ENCODE measurements at regions not wholly inside any gene's neighbourhood (a gene's known extent, or its start where the extent isn't known, plus 50 kb on each side); places are given as distances from the start of the nearest gene placed in this dataset.

DNA sequence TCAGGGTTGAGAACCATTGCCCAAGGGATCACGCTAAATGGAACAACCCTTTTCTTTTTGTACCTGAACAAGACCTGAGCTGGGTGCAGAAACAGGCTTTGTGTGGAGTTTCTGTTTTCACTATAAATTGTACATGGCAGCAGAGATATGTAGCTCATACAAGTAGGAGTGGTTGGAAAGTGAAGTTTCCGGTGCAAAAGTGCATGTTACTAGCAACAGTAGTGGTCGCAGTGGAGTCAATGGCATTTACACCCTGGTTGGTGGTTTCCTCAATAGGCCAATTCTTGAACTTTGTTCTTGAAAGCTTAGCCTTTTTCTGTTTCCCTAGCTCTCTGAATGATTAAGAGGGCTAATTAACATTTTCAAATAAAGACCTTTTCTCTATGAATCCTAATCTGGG, 170.7 kb downstream of the NEBL start:
- DNase-seq: no peak

- no peak for DNase-seq
Measured at GRCh38 chr10:20714979-20715378, 182.1 kb downstream of the NEBL start.

- DNase-seq: no peak
Measured at GRCh38 chr10:20714518-20714917, 182.6 kb downstream of the NEBL start.

GRCh38 chr10:20713420-20713819, 183.7 kb downstream of the NEBL start:
- DNase-seq: no peak

DNA sequence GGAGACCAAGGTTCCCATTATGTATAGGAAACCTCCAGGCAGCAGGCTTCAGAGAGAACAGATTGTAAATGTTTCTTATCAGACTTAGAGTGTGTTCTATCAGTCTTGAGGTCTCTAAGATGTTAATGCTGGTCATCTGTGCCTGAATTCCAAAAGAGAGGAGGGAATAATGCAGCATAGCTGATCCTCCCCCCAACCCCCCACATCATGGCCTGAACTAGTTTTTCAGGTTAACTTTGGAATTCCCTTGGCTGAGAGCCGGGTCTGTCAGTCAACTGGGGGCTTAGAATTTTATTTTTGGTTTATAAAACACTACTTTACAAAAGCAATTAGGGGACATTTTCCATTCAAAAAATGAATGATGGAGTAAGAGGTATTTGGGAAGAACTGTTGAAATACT, 184.3 kb downstream of the NEBL start:
- no peak for DNase-seq

- no peak for DNase-seq
Measured at GRCh38 chr10:20709708-20710107, 187.4 kb downstream of the NEBL start.

DNA sequence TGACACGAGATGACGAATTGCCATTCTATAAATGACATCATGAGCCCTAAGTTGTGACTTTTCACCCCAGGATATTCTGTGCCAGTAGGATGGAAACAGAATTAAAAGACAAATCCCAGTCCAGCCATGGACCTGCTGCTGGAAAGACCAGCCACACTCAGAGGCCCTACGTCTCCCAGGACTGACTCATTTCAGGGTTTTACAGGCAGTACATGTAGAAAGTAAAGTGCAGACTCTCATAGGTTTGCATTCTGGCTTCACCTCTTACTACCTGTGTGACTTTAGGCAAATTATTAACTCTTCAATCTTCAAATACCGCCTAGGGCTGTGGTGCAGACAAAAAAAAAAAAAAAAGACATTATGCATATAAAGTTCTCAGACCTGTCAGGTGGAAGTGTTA, 188.8 kb downstream of the NEBL start:
- no peak for DNase-seq

GRCh38 chr10:20707251-20707650, 189.9 kb downstream of the NEBL start:
- no peak for DNase-seq

DNA sequence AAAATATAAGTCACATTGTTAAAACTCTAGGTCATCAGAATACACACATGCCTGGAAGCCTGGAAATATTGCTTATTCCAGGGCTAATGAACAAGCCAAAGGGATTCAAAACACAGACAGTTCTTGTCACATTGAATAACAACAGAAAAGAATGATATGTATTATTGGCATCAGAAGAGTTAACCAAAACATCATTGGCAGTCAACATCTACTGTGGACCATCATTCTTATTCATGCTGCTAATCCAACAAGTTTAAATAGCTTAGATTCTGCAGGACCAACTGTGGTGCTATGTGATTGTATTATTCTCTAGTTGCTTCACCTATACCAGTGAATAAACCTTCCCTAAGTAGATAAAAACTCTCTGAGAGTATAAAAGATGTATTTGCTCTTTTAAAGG, 198.3 kb downstream of the NEBL start:
- no peak for DNase-seq

- no peak for DNase-seq
Measured at GRCh38 chr10:20694296-20694695, 202.8 kb downstream of the NEBL start.

DNA sequence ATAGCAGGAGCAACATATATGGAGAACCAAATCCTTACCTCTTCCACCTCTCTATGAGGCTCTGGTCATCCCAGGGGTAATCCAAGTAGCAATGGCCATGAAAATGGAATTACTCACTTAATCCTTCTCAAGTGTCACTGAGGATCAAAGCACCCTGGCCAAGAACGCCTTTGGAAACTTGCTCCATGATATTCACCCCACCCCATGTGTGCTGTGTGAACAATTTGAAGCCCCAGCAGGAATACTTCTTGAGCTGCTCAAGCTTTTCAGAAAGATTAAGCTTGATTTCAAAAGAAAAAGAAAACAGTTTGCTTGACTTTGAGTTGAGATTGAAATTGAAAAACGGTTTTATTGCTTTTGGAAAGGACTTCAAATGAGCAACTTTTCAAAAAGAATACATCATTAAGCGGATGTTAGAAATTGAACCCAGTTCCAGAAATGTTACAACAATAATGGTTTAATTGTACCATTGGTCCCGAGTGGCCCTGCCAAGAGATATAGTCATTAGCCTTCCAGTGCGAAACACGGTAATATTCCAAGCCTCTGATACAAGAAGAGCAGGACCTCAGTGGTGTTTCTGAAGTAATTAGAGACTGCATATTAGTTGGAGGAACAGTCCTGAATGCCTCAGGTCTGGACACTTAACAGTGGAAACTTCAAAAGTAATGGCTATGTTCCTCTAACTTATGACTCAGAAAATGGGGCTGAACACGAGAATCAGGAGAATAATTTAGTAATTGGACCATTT, 208.1 kb downstream of the NEBL start:
- no peak for DNase-seq

GRCh38 chr10:20686015-20686635, 211.0 kb downstream of the NEBL start:
- DNase-seq: no peak

DNA sequence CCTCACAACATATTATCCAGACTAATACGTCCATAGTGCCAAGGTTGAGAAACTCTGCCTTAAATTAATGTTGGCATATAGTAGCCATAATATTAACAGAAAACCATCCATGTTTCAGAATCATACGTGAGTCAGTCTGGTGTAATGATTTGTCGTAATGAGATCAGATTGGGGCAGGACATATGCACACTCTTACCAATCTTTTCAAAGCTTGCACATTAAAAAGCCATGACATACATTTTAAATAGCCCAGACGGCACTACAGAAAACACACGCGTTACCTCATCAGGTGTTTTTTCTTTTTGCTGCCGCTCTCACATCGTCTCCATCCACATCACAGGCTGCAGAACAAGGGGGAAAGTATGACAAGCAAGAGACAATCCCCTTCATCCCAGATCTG, 211.6 kb downstream of the NEBL start:
- no peak for DNase-seq

DNA sequence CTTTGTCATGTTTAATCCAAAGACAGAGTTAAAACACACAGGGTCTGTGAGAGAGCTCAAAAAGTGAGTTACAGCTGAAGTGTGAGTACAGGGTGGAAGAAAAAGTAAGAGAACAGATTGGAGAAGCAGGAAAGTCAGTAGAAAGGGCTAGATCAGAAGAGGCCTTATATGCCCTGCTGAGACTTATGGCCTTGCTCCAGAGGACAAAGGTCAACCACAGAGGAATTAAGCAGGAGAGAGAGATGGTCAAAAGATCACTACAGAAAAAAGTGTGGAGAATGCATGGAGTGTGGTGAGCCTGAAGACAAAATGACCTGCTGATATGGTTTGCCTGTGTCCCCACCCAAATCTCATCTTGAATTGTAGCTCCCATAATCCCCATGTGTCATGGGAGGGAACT, 213.8 kb downstream of the NEBL start:
- no peak for DNase-seq

DNA sequence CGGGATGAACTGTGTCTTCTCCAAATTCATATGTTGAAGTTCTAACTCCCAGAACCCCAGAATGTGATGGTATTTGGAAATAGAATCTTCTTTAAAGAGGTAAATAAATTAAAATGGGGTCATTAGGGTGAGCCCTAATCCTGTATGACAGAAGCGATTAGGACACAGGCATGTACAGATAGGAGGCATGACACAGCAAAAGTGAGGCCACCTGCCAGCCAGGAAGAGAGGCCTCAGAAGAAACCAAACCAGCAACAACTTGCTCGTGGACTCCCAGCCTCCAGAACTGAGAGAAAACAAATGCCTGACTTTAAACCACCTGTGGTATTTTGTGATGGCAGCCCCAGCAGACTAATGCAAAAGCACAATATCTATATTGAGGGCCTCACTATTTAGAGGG, 214.3 kb downstream of the NEBL start:
- no peak for DNase-seq

- no peak for DNase-seq
Measured at GRCh38 chr10:20677340-20677739, 219.8 kb downstream of the NEBL start.

DNA sequence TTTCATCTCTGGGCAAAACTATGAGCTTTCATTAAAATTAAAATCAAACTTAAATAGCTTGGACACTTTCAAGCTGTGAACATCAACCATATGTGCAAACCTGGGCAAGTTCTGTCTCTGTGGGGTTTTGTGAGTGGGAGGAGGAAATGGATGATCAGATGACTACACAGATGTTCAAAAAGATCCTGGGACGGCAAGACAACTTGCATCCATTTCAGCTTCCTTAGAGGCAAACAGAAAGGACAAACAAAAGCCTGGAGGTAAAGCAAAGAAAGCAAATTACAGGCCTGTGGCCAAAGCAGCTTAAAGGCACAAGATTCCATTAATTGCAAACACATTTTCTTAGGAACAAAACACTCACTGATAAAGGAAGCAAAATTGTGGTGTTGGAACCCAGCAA, 222.2 kb downstream of the NEBL start:
- no peak for DNase-seq

DNA sequence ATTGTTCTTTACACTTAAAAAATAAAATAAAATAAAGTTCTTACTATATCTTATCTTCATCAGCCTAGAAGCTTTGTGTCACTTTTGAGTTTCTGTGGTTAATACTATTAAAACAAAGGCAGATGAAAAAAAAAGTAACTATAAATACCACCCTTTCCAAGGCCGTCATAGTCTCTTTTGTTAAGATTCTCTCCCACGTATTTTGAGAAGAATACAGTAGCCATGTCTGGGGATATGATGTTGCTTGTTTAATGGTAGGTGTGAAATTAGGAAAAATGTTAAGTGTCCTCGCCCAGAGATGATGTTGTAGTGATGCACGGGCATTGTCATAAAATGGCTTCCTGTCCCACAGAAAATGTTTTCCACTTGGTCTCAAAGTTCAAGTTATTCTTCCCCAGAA, 223.9 kb downstream of the NEBL start:
- DNase-seq: no peak

- DNase-seq: no peak
Measured at GRCh38 chr10:20672741-20673140, 224.4 kb downstream of the NEBL start.

DNA sequence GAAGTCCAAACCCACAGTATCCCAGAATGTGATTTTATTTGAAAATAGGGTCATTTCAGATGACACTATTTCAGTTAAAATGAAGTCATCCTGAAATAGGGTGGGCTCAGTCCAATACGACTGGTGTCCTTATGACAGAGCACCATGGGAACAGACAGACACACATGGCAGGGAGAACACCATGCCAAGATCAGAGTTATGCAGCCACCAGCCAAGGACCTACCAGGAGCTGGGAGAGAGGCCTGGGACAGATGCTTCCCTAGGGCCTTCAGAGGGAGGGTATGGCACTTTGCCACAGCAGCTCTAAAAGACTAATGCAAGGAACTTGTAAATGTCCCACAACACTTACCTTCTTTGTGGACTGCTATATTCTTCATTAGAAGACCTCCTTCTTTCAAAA, 226.5 kb downstream of the NEBL start:
- no peak for DNase-seq

- no peak for DNase-seq
Measured at GRCh38 chr10:20668985-20669384, 228.1 kb downstream of the NEBL start.

- DNase-seq: no peak
Measured at GRCh38 chr10:20662742-20663141, 234.4 kb downstream of the NEBL start.

DNA sequence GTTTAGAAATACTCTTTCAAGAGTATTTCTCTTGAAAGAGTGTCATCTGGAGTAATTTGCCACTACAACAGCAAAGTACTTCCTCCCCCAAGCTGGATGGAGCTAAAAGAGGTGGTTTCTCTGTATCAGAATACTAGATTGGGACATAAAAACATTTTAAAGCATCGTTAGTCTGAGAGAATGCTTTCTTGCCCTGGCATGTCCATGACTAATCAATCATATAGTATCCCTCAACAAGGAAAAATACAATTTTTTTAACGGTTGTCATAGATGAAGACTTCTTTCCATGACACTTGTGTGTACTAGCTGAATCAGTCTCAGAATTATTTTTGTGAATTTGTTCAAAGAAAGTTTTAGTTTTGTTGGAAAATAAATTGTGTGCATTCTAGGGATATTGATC, 237.9 kb downstream of the NEBL start:
- no peak for DNase-seq

DNA sequence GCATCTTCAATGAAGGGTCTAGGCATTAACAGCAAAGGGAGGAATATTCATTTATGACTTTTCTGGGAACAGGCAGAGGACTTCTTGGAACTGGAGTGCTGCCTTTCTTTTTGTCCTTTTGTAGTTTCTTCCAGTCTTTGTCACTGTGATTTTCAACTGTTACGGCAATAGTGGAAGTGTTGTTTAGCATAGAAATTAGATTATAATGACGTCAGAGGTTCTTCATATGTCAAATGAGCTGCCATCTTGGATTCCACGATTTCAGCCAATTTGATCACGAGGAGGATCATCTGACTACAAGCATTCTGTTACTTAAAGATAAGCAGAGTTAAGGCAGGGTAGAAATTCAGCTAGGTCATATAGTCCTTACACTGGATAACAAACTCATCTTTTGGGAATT, 239.0 kb downstream of the NEBL start:
- no peak for DNase-seq

DNA sequence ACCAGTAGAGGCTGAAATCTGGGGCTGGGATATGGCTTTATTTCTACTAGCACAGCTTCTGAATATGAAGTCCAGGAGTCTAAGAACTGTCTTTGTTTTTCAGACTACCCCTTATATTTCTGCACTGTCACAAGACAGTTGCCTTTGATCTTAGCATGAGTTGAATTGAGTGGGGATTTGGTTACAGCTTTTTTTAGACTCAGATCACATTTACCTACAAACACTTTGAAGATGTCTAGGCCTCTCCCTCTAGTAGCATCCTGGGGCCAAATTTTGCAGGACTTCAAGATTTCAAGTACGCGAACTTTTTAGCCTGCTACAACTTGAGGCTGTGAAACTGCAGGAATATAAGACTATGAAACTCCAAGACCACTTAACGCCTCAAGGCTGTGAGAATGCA, 240.2 kb downstream of the NEBL start:
- DNase-seq: no peak
